HG02571 (cell line): ENCODE measurements at regions not wholly inside any gene's neighbourhood (a gene's known extent, or its start where the extent isn't known, plus 50 kb on each side); places are given as distances from the start of the nearest gene placed in this dataset.
"Not testable (repeated sequence)": the region's sequence is repeated elsewhere in the genome, so short reads cannot be mapped to it uniquely, and the experiment has no call there.

ENCODE experiments used
- ATAC-seq: cut with Tn5 transposase; IDR thresholded peaks from one replicate; pipeline ENCODE4 v1.9.1; 2021; ENCODE audit warnings: mild to moderate bottlenecking, moderate library complexity; ENCODE audit not compliant: unreplicated experiment

DNA sequence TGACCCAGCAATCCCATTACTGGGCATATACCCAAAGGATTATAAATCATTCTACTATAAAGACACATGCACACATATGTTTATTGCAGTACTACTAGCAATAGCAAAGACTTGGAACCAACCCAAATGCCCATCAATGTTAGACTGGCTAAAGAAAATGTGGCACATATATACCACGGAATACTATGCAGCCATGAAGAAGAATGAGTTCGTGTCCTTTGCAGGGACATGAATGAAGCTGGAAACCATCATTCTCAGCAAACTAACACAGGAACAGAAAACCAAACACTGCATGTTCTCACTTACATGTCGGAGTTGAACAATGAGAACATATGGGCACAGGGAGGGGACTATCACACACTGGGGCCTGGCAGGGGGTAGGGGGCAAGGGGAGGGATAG lies 183.0 kb downstream of the HACE1 start:
- ATAC-seq, result not testable (repeated sequence)

DNA sequence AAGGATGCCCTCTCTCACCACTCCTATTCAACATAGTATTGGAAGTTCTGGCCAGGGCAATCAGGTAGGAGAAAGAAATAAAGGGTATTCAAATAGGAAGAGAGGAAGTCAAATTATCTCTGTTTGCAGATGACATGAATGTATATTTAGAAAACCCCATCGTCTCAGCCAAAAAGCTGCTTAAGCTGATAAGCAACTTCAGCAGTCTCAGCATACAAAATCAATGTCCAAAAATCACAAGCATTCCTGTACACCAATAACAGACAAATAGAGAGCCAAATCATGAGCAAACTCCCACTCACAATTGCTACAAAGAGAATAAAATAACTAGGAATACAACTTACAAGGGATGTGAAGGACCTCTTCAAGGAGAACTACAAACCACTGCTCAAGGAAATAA lies 184.6 kb downstream of the HACE1 start:
- not testable (repeated sequence) for ATAC-seq

DNA sequence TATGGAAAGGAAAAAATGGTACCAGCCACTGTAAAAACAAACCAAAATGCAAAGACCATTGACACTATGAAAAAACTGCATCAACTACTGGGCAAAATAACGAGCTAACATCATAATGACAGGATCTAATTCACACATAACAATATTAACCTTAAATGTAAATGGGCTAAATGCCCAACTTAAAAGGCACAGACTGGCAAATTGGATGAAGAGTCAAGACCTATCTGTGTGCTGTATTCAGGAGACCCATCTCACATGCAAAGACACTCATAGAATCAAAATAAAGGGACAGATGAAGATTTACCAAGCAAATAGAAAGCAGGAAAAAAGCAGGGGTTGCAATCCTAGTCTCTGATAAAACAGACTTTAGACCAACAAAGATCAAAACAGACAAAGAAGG lies 186.6 kb downstream of the HACE1 start:
- ATAC-seq, result not testable (repeated sequence)

DNA sequence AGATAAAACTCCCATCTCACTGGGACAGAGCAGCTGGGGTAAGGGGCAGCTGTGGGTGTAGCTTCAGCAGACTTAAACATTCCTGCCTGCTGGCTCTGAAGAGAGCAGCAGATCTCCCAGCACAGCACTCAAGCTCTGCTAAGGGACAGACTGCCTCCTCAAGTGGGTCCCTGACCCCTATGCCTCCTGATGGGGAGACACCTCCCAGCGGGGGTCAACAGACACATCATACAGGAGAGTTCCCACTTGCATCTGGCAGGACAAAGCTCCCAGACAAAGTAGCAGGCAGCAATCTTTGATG lies 188.2 kb downstream of the HACE1 start:
- ATAC-seq, result not testable (repeated sequence)

DNA sequence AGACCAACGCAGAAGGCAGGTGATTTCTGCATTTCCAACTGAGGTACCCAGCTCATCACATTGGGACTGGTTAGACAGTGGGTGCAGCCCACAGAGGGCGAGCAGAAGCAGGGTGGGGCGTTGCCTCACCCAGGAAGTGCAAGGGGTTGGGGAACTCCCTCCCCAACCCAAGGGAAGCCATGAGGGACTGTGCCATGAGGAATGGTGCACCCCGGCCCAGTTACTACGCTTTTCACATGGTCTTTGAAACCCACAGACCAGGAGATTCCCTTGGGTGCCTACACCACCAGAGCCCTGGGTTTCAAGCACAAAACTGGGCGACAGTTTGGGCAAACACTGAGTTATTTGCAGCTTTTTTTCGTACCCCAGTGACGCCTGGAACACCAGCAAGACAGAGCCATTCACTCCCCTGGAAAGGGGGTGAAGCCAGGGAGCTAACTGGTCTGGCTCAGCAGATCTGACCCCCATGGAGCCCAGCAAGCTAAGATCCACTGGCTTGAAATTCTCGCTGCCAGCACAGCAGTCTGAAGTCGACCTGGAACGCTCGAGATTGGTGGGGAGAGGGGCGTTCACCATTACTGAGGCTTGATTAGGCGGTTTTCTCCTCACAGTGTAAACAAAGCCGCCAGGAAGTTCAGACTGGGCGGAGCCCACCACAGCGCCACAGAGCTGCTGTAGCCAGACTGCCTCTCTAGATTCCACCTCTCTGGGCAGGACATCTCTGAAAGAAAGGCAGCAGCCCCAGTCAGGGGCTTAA lies 188.7 kb downstream of the HACE1 start:
- not testable (repeated sequence) for ATAC-seq

DNA sequence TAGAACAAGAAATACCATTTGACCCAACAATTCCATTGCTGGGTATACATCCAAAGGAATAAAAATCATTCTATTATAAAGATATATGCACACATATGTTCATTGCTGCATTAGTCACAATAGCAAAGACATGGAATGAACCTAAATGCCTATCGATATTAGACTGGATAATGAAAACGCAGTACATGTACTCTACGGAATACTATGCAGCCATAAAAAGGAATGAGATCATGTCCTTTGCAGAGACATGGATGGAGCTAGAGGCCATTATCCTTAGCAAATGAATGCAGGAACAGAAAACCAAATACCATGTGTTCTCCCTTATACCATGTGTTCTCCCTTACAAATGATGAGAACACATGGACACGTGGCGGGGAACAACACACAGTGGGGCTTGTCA lies 190.2 kb downstream of the HACE1 start:
- no peak for ATAC-seq

DNA sequence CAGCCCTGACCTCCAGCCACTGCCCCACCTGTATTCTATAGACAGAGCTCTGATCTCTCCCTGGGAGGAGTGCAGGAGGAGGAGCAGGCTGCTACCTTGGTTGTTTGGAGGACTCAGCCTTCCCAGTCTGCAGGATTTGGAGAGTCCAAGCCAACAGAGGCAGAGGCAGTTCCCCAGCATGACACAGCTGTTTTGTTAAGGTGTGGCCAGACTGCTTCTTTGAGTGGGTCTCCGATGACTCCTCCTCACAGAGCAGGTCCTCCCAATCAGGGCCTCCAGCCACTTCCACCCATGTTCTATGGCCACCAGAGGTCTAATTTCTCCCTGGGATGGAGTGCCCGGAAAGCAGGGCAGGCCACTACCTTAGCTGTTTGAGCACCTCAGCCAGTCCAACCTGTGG lies 203.5 kb downstream of the HACE1 start:
- no peak for ATAC-seq

DNA sequence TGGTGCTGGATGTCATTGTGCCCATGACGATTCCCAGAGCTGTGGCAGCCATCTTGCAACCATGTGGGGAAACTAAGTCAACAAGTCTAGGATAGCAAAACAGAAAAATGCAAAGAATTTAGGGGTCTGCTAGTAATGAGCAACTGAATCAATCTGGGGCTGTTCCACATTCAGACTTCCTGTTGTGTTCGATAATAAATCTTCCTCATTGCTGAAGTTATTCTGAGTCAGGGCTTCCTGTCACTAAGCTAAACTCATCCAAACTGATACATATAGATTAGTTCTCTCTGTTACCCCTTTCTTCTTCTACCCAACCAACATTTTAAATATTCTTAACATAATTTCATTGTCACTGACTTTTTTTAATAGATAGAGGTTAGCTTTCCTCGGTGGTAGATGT lies 205.9 kb downstream of the HACE1 start:
- no peak for ATAC-seq

DNA sequence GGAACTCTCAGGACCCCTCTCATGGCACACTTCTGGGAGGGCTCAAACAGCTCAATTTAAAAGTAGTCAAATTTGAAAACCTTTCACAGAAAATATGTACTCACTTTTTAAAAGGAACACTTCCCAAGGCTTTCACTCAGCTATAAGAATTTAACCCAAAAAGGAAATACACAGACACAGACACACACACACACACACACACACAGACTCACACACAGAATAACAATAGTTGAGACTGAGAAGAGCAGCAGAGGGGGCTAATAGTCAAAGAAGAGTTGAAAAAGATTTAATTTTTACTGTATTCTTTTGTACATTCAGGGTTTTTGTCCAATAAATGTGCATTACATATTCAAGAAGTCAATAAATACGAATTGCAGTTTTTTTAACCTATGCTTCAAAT lies 211.4 kb downstream of the HACE1 start:
- ATAC-seq, result no peak

DNA sequence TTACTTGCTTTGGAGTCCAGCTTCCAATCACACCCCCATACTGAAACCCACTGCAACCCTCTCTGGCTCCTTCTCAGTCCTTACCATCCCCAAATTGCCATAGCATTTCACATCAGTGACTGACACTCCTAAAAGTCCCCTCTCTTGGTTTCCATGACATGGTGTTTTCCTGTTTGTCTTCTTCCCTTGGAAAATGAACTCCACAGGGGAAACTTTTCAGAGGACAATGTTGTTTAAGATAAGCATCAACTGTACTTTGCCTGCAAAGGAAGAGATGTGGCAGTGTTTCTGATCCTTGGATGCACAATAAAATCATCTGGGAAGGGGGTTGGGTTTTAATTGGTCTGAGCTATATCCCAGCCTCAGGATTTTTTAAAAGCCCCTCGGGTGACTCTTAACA lies 214.9 kb downstream of the HACE1 start:
- ATAC-seq, result no peak

DNA sequence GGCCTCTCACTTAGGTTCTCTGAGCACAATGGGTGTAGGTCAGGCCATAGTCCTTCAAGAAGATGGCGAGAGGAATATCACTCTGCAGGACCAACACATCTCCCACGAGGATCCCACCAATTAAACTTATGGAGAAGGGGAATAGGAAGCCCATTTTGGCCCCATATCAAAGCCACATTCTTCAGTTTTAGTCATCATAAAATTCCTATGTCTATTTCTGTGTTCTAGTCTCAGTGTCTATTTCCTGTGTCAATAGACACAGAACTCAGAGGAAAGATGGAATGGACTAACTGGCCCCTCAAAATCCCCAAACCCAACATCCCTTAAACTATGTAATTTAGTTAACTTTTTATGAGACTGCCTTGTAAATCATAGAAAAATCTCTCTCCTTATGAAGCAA lies 216.8 kb downstream of the HACE1 start:
- ATAC-seq, result no peak

DNA sequence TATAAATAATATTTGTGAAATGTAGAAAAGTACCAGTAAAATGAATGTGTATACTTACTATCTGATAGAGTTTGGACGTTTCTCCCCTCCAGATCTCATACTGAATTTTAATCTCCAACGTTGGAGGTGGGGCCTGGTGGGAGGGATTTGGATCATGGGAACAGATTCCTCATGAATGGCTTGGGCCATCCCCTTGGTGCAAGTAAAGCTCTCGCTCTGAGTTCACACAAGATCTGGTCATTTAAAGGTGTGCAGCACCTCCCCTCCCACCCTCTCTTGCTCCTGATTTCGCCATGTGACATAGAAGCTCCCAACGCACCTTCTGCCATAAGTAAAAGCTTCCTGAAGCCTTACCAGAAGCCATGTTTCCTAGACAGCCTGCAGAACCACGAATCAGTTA lies 219.0 kb downstream of the HACE1 start:
- no peak for ATAC-seq

DNA sequence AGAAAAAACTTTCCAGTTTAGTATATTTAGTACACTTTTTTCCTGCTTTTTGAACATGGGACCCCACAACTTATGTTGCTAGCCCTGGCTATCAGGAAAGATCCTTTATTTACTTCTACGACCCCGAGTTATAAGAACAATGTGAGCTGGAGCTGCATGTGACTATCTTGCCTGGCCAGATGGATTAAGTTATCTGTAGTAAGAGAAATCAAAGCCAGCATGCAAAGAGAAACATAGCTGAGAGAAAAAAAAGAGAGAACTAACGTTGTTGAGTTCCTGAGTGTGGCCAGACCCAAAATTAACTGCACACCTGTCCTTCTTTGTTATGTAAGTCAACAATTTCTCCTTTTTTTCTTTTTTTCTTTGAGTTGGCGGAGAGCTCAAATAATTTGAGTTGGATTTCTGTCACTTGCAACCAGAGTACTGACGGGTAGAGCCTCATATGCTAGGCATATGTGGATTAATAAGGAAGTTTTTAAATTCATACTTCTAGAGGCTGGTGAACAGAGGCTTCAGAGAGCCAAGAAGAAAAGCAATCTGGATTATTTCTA lies 219.5 kb downstream of the HACE1 start:
- ATAC-seq, result no peak

DNA sequence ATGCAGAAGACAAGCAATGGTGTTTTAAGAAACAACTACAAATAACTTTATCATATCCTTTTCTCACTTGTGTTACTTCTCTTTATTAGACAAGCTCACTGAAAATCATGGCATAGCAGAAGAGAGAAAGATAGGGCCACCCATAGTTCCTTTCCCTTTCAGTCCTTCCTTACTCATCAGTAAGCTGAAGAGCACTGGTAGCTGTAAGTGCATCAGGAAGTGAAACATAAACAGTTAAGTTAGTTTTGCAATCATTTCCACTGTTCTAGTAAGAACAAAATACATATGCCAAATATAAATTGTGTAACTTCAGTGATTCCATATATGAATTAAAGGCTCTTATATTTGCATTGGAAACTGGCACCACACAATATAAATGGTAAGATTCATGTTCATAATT lies 220.1 kb downstream of the HACE1 start:
- ATAC-seq, result peak; percentile 91

DNA sequence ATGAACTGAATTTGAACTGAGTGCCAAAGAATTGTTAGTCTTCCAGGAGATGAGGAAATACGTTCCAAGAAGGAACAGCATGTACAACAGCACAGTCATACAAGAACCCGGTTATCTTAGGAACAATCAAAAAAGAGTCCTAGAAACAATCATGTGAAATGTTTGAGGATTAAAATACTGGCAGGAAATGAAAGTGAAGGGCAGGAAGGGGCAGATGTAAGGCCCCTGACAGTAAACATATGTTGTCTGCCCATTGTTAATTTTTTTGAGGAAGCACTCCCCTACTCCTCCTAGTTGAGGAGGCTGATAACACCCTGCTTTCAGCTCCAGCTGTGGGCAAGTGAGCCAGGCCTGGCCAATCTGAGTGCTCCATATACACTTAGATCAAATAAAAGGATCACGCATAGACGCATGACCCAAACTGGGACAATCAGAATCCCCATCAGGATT lies 220.9 kb downstream of the HACE1 start:
- ATAC-seq, result no peak

DNA sequence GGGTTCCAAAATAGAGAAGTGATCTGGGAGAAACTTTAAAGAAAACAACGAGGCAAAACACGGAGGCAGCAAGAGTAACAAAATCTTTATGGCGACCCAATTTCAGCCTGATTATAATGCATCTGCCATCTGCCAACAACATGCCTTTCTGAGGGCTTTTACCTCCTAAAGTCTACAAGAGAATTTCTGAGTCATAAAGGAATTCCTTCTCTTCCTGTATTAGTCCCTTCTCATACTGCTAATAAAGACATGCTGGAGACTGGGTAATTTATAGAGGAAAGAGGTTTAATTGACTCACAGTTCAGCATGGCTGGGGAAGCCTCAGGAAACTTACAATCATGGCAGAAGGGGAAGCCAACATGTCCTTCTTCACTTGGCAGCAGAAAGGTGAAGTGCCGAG lies 226.6 kb downstream of the HACE1 start:
- ATAC-seq, result no peak

DNA sequence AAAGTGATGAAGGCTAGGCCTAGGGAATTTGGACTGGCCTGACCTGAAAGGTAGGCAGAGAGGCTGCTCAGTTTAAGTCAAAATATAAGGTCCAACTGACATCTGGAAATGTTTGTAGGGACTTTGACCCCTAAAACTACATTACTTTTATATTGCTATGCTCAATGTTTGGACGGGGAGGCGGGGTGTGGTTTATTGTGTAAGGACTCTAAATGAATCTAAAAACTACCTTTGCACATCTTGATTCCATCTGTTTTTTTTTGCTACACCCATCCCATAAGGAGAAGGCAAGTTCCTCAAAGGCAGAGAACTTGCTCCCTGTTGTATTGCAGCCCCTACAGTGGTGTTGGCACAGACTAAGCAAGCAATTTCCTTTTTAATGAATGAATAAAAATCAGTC lies 227.1 kb downstream of the HACE1 start:
- ATAC-seq, result no peak

DNA sequence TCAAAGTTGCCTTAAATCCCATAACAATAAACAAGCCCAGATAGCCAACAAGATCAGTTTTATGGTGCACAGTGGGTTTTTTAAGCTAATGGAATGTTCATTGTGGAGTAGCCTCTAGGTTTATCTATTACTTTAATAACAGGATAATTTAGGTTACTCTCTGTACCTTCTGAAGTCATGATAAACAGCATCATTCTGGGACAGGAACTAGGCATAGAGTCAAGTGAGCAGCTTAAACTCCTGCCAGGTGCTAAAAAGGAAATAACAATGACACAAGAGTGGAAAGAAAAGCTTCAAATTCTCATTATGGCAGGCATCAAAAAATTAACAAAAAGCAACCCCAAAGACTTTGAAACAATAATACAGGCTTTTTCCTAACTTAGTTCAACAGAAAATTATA lies 228.8 kb downstream of the HACE1 start:
- ATAC-seq, result no peak

DNA sequence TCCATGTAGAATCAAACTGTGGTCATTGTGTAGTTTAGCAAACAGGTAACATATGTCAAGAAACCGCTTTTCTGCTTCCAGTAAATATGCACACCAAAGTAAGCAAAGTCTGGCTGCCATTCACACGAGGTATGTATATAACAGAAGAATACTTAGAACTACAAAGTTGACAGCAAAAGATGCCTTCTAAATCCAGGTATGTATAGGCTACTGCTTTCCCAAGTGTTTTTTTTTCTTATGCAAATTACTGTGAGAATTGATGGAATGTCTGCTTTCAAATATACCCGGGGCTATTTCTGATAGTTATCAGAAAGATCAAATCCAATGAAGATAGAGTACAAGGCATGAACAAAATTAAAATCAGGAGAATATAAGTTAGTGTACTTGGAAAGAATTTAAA lies 229.2 kb downstream of the HACE1 start:
- no peak for ATAC-seq

DNA sequence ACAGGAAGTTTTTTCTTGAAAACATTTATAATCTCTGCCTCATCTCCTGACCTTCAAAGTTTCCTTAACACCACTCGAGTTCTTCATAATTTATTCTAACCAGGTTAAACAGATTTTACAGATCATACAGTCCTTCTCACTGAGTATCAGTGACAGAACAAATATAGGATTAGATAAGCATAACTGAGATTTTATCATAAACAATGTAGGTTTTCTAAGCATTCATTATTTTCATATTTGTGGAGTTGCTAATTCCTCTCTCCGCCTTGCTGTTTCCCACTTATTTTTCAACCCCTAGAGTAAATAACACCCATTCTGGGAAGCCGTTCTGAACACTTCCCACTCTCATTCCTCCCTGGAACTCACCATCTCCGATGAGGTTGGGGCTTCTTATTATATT lies 229.9 kb downstream of the HACE1 start:
- ATAC-seq, result no peak

DNA sequence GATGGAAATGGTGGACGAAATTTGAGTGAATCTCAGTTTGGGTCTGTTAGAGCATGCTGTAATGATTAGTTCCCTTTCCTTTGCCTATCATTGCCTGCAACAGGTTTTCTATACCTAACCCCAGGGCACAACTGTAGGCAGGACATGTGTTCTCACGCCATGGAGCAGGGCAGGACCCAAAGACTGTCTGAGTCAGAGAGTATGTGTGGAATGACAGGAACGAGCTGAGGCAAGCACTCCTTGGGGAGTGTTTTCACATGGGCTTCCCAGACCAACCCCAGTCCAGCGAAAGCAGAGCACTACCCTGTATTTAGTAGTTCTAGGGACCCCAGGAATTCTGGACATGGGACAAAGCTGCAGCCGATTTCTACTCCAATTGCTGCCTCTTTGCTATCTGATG lies 234.2 kb downstream of the HACE1 start:
- ATAC-seq, result no peak

DNA sequence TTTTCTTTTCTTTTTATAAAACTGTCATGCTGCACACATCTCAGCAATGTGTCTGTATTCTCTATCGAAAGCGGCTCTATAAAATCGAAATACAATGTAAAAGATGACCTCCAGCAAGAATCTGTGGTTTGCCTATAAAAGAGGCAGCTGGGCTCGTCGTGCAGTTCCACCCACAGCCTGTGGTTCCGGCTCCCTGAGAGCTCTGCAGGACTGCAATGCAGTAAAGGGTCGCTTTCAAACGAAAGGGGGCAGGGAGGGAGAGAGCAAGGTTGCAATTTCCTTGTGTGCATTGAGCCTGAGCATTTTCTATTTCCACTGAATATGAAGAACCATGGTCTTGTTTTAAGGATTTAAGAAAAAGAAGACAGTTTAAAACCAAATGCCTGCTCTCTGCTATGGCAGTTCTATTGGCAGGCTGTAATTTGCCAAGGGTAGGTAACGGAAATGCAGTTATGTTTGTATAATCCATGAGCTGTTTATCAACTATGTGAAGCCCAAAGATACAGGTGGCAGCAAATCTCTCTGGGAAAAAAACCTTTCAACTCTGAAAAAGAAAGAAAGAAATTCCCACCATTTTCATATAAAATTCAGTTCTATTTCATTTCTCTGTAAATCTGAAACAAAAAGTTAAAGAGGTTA lies 236.5 kb downstream of the HACE1 start:
- no peak for ATAC-seq

DNA sequence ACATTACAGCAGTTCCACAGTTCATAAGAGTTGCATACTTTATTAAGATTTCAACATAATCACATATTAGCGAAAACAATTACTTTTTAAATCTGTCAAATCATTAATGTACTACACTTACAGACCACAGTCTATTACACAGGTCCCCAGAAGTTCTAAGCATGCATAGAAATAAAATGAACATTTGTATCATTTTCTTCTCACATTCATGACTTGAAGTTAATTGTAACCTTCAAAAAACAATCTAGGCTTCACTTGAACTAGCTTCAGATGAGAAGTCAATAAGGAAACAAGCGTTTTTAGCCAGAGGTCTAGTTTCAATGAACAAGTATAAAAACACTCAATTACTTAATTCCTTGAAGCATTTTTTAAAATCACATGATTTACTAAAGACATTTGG lies 238.3 kb downstream of the HACE1 start:
- ATAC-seq, result no peak
